ENCODE measurements at regions not wholly inside any gene's neighbourhood (a gene's known extent, or its start where the extent isn't known, plus 50 kb on each side); places are given as distances from the start of the nearest gene placed in this dataset.

DNA sequence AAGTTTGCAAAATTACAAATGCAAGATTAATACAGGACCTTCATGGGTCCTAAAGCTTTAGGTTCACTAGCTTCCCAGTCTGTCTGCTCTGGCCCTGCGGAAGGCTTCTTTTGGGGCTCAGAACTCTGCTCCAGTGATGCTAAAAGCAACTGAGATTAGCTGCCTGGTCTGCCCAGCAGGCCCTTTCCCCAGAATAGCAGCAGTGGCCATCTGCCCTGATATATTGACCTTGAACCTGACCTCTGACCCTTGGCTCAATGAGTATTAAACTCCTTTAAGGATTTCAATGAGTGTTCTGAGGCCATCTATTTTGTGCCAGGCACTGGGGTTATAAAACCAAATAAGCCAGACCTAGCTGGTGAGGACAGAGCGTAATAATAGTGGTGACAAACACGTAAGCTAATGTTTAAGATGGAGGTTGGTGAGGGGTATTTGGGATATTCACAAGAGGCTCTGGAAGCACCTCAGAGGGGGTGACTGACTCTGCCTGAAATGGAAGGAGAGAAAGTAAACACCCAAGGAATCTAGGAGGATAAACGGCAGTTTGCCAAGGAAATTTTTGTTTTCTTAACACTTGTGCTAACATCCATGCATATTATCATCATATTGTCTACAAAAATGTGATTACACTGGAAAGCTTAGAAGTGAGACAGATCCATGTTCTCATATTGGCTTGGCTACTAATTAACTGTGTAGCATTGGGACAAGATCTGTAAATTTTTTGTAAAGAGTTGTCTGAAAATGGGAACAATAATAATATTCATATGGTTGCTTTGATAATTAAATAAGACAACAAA is 50.4 kb upstream of the LCLAT1 start:
- H3K27ac ChIP-seq = peak overlapping the region; percentile 37
- TF ChIP-seq, protein P1, sequence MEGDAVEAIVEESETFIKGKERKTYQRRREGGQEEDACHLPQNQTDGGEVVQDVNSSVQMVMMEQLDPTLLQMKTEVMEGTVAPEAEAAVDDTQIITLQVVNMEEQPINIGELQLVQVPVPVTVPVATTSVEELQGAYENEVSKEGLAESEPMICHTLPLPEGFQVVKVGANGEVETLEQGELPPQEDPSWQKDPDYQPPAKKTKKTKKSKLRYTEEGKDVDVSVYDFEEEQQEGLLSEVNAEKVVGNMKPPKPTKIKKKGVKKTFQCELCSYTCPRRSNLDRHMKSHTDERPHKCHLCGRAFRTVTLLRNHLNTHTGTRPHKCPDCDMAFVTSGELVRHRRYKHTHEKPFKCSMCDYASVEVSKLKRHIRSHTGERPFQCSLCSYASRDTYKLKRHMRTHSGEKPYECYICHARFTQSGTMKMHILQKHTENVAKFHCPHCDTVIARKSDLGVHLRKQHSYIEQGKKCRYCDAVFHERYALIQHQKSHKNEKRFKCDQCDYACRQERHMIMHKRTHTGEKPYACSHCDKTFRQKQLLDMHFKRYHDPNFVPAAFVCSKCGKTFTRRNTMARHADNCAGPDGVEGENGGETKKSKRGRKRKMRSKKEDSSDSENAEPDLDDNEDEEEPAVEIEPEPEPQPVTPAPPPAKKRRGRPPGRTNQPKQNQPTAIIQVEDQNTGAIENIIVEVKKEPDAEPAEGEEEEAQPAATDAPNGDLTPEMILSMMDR (conservative IDR thresholded peaks at IDR 0.05) = no peak

Measured in VCaP (cell line).